Stomach smooth muscle (tissue), 2 donors: ENCODE measurements at regions not wholly inside any gene's neighbourhood (a gene's known extent, or its start where the extent isn't known, plus 50 kb on each side); places are given as distances from the start of the nearest gene placed in this dataset.
"Not testable (repeated sequence)": the region's sequence is repeated elsewhere in the genome, so short reads cannot be mapped to it uniquely, and the experiment has no call there.

Source experiments
- H3K27ac ChIP-seq: one replicate; pipeline ENCODE4 v1.7.0; 2013; ENCODE audit warnings: mild to moderate bottlenecking, low read length, inconsistent platforms
- H3K27me3 ChIP-seq, 2 donors: one replicate each; pipeline ENCODE4 v1.7.0; 2013; ENCODE audit warnings: low read length in 2 of 2; ENCODE audit not compliant: insufficient read depth in 2 of 2, control insufficient read depth in 1 of 2
- H3K36me3 ChIP-seq, 2 donors: one replicate each; pipeline ENCODE4 v1.7.0; 2013; ENCODE audit warnings: low read length in 2 of 2; ENCODE audit not compliant: control insufficient read depth in 2 of 2, insufficient read depth in 2 of 2
- H3K4me1 ChIP-seq: one replicate; pipeline ENCODE4 v1.7.0; 2013; ENCODE audit warnings: low read length; ENCODE audit not compliant: control insufficient read depth, insufficient read depth
- H3K4me3 ChIP-seq, 2 donors: one replicate each; pipeline ENCODE4 v1.7.0; 2013; ENCODE audit warnings: low read length in 2 of 2
- H3K9ac ChIP-seq, 2 donors: one replicate each; pipeline ENCODE4 v1.7.0; 2013; ENCODE audit warnings: low read length in 2 of 2, mild to moderate bottlenecking in 1 of 2
- H3K9me3 ChIP-seq, 2 donors: one replicate each; pipeline ENCODE4 v1.7.0; 2013; ENCODE audit warnings: low read length in 2 of 2; ENCODE audit not compliant: control insufficient read depth in 2 of 2
- donor health status: healthy.
- donor health status: Pancreatic carcinoma.

DNA sequence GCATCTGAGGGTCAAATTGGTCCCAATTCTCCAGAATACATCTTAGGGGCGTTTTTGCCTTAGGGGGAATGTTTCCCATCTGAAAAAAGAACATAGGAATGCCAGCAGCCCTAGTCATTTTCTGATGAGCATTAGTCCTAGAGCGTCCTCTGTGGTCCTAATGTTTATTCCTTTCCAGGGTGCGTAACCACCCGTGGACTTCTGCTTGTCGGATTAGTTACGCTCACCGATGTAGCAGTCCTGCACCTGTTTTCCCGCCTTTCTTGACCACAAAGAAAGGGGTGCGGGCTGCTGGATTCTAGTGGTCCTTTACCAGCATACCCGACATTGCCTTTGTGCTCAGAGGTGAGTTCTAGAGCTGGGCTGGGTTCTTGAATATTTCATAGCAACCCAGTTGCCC, 91.3 kb upstream of the SMAD3 start:
- H3K9me3 ChIP-seq, H3K27me3 ChIP-seq, H3K4me3 ChIP-seq, H3K4me1 ChIP-seq, H3K36me3 ChIP-seq, H3K9ac ChIP-seq, H3K27ac ChIP-seq: not testable (repeated sequence)

DNA sequence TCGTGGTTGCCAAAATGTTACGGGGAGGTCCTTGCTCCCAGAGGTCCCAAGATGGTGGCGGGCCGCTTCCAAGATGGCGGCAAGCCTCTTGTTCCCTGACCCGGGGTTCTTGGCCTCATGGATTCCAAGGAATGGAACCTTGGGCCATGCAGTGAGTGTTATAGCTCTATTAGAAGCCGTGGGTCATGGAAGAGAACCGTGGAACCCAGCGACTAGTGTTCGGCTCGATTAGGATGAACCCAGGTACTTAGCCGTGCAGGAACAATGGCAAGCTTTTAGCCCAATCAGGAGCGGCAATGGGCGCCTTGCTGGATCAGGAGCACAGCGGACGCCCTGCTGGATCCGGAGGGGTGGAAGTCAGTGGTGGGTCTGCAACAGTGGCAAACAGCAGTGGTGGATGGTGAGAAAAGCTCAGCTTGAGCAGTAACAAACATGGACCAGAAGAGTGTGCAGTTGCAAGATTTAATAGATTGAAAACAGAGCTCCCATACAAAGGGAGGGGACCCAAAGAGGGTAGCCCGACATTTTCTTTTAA, 89.2 kb upstream of the SMAD3 start:
- not testable (repeated sequence) for H3K27me3 ChIP-seq, H3K36me3 ChIP-seq, H3K27ac ChIP-seq, H3K9me3 ChIP-seq, H3K4me3 ChIP-seq, H3K9ac ChIP-seq, H3K4me1 ChIP-seq

DNA sequence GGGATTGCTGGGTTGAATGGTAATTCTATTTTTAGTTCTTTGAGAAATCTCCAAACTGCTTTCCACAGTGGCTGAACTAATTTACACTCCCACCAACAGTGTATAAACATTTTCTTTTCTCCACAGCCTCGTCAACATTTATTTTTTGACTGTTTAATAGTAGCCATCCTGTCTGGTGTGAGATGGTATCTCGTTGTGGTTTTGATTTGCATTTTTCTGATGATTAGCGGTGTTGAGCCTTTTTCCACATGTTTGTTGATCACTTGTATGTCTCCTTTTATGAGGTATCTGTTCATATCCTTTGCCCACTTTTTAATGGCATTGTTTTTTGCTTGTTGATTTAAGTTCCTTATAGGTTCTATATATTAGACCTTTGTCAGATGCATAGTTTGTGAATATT, 85.1 kb upstream of the SMAD3 start:
- not testable (repeated sequence) for H3K4me1 ChIP-seq, H3K9me3 ChIP-seq, H3K9ac ChIP-seq, H3K27ac ChIP-seq, H3K4me3 ChIP-seq, H3K27me3 ChIP-seq, H3K36me3 ChIP-seq

DNA sequence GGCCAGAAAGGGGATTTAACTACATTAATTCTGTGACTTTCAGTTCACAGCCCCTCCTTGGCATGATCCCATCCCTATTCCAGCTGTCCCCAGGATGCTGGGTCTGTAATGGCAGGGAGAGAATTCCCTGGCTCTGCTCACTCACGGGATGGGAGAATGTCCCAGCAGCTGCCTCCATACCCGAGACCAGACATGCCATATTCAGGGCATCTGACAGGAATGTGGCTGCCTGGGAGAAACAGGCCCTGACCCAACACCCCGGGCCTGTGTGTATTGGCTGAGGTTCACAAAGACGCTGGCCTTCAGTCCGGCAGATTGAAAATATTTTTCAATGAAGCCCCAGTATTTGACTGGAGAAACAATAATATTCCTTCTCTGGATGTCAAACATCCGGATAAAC, 83.6 kb upstream of the SMAD3 start:
- H3K27me3 ChIP-seq: peaks cover 0 to 2% of the 10 kb centered on the region in 2 donors
- no peaks in the 10 kb centered on the region for H3K4me1 ChIP-seq
- H3K9ac ChIP-seq: no peak overlapping the region
- H3K36me3 ChIP-seq: no peaks in the 10 kb centered on the region
- no peak overlapping the region for H3K4me3 ChIP-seq
- H3K9me3 ChIP-seq: no peaks in the 10 kb centered on the region
- no peak overlapping the region for H3K27ac ChIP-seq

DNA sequence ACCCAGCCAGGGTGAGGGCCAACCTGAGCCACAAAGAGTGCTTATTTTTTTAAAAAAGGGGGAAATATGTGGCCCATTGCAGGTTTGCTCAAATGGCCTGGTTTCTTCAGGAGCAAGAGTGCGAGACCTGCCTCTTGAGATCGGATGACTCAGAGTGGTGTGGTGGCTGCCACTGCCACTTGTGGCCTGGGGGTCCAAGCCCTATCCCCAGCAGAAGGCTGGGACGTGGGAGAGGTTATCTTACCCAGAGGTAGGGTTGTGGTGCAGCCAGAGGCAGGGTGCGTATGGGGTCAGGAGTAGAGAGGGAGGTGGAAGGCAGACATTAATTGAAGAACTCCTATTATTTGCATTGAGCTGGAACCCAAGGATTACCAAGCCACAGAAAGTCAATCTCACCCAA, 83.2 kb upstream of the SMAD3 start:
- H3K27ac ChIP-seq: no peak overlapping the region
- H3K4me1 ChIP-seq: no peaks in the 10 kb centered on the region
- H3K4me3 ChIP-seq: no peak overlapping the region
- H3K36me3 ChIP-seq: no peaks in the 10 kb centered on the region
- peaks cover 0 to 2% of the 10 kb centered on the region in 2 donors for H3K27me3 ChIP-seq
- H3K9ac ChIP-seq: no peak overlapping the region
- H3K9me3 ChIP-seq: no peaks in the 10 kb centered on the region

DNA sequence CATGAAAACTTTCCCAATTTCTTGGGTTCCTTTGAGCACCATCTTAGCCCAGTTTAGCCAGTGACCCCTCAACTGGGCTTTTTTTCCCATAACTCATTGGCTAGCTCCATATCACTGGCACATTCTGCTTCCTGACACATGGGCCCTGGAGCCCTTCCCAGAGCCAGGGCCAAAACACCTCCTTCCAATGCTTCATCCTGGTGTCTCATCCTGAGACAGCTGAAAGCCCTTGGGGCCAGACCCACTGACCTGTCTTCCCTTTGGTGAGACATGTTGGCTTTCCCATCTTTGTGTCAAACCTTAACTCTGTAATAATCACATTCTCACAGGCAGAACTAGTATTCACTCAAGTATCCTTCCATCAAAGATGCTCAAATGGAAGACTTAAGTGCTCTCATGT, 82.6 kb upstream of the SMAD3 start:
- Histone ChIP-seq H3K9ac (no peak overlapping the region), H3K27me3 (peaks cover 0 to 2% of the 10 kb centered on the region in 2 donors), H3K4me3 (no peak overlapping the region), H3K36me3 (no peaks in the 10 kb centered on the region), H3K9me3 (no peaks in the 10 kb centered on the region), H3K4me1 (no peaks in the 10 kb centered on the region), H3K27ac (no peak overlapping the region)

DNA sequence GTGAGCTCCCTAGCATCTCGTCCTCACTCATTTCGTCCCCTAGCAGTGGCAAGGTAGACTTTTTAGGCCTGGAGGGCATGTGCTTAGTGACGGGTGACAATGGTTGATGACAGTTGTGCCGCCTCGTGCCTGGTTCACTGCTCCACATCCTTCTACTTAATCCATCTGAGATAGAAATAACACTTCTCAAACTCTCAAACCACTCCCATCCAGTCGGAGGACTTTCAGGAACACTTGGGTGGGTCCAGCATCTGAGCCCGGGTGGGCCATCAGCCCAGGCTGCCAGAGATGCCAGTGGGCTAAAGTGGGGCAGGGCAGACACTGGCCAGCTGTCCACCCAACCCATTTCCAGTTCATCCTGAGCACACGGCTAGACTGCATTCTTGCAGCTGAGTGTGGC, 79.7 kb upstream of the SMAD3 start:
- no peak overlapping the region for H3K27ac ChIP-seq
- H3K4me3 ChIP-seq: no peak overlapping the region
- H3K4me1 ChIP-seq: no peaks in the 10 kb centered on the region
- peaks cover 0 to 2% of the 10 kb centered on the region in 2 donors for H3K27me3 ChIP-seq
- no peaks in the 10 kb centered on the region for H3K36me3 ChIP-seq
- H3K9ac ChIP-seq: no peak overlapping the region
- H3K9me3 ChIP-seq: no peaks in the 10 kb centered on the region

DNA sequence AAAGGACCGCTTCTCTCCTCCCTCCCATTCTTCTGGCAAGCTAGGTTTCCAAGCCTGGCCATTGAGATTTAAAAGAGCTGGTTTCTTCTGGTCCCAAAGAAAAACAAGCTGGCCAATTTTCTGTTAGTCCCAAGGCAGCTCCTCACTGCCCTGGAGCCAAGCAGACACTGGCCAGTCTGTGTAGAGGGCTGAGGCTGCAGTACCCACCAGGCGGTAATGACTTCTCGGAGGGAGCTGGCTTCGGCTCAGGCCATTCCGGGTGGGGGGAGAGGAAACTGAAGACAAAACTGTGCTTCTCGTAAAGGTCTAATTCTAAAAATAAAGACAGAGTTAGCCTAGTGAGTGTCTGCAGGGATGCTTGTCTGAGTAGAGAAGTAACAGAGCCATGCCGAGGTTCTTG, 78.5 kb upstream of the SMAD3 start:
- no peaks in the 10 kb centered on the region for H3K36me3 ChIP-seq
- H3K4me3 ChIP-seq: no peak overlapping the region
- peaks cover 0 to 2% of the 10 kb centered on the region in 2 donors for H3K27me3 ChIP-seq
- no peak overlapping the region for H3K9ac ChIP-seq
- no peaks in the 10 kb centered on the region for H3K4me1 ChIP-seq
- H3K27ac ChIP-seq: no peak overlapping the region
- H3K9me3 ChIP-seq: no peaks in the 10 kb centered on the region

DNA sequence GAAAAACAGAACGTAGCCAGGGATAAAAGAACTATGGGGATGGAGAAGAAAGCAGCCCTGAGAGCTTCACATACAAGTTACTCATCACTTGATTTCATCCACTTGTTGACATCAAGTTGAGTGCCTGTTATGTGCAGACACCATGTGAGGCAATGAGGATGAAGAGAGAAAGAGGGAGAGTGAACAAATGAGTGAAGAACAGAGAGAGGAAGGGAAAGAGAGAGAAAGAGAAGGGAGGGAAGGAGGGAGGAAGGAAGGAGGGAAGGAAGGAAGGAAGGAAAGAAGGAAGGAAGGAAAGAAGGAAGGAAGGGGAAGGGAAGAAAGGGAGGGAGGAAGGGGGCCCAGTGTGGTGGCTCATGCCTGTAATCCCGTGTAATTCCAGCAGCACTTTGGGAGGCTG, 72.3 kb upstream of the SMAD3 start:
- Histone ChIP-seq H3K9ac (no peak overlapping the region), H3K4me1 (no peaks in the 10 kb centered on the region), H3K36me3 (no peaks in the 10 kb centered on the region), H3K4me3 (no peak overlapping the region), H3K9me3 (no peaks in the 10 kb centered on the region), H3K27ac (no peak overlapping the region), H3K27me3 (no peaks in the 10 kb centered on the region)

DNA sequence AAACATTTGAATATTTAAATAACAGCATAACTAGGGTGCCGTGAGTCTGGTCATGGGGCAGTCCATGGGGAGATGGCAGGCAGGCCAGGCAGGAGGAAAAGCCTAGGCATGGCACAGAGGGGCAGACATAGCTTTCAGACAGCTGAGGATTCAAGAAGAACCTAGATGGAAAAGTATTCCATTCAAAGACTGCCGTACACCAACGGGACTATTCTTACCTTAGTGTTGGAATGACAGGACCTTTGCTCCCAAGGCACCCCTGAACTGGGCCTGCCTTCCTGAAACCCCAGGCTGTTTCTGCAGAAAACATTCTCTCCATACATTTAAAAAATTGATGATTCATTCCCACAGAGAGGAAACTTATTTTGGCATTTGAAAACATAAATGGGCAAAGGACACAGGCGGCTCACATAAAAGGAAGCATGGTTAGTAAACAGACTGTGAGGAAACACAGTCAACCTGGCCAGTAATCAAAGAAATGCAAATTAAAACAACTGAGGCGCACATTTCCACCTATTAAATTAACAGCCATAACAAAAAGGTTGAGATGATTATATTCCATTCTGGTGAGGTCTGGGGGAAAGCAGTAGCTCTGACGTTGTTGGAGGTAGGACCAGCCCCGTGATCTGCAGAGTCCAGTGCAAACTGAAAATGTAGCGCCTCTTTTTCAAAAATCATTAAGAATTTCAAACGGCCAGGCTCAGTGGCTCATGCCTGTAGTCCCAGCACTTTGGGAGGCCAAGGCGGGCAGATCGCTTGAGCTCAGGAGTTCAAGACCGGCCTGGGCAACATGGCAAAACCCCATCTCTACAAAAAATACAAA, 71.3 kb upstream of the SMAD3 start:
- Histone ChIP-seq H3K4me1 (no peaks in the 10 kb centered on the region), H3K36me3 (no peaks in the 10 kb centered on the region), H3K4me3 (no peak overlapping the region), H3K9ac (no peak overlapping the region), H3K27me3 (no peaks in the 10 kb centered on the region), H3K9me3 (no peaks in the 10 kb centered on the region), H3K27ac (no peak overlapping the region)

DNA sequence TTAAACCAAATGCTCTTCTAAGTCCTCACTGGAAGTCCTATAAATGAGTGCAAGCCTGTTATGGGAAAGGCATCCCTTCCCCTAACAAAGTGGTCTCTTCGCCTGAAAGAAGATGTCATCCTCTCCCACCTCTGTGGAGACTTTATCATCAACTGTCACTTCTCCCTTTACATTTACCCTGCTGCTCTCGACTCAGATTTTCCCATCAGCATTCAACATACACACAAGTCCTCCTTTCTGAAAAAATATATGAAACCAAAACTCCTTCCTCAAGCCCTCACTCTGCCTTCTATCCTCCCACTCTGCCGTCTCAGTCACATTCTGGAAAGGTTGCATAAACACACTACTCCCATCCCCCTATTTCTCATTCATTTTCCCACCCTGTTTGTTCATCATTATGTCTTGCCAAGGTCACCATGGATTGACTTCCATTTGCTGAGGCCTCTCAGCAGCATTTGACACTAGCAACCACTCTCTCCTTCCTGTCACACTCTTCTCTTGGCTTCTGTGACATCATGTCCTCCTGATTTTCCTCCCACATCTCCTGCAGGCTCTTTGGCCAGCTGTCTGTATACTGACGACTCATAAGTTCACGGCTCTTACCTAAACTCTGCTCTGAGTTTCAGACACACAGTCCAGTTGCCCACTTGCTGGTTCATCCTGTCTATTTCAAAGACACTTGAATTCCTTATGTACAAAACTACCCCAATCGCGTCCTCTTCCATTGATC, 70.3 kb upstream of the SMAD3 start:
- H3K4me1 ChIP-seq: no peaks in the 10 kb centered on the region
- H3K27me3 ChIP-seq: no peaks in the 10 kb centered on the region
- H3K36me3 ChIP-seq: no peaks in the 10 kb centered on the region
- no peak overlapping the region for H3K9ac ChIP-seq
- no peaks in the 10 kb centered on the region for H3K9me3 ChIP-seq
- no peak overlapping the region for H3K4me3 ChIP-seq
- no peak overlapping the region for H3K27ac ChIP-seq
